ENCODE measurements at regions not wholly inside any gene's neighbourhood (a gene's known extent, or its start where the extent isn't known, plus 50 kb on each side); places are given as distances from the start of the nearest gene placed in this dataset.

DNA sequence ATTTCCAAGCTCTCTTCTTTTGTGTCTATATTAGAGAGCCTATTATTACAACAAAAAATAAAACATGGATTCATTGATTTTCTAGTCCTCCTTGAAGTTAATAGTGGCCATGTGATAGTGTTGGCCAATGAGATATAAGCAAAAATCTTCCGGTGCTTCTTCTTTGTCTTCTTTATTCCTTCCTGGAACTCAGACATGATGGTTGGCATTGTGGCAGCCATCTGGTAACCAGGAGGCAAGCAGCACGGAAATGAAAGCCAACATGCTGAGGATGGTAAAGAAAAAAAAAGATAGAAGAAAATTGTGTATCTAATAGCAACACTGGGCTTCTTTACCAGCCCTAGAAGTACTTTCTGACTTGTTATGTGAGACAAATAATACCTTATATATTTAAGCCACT, 50.8 kb upstream of the SEL1L start:
- H3K4me1 Mint-ChIP-seq, result peaks cover 11% of the 10 kb centered on the region
- no peak overlapping the region for H3K4me3 Mint-ChIP-seq
- H3K36me3 Mint-ChIP-seq (ENCODE audit: low read depth), result no peaks in the 10 kb centered on the region
- no peak for TF ChIP-seq CTCF (conservative IDR thresholded peaks at IDR 0.05)
- peaks cover 7% of the 10 kb centered on the region for H3K9me3 Mint-ChIP-seq
- H3K27me3 Mint-ChIP-seq (ENCODE audit: low read depth), result no peaks in the 10 kb centered on the region
- H3K27ac Mint-ChIP-seq (ENCODE audit: unreplicated experiment), result no peak overlapping the region
- DNase-seq (ENCODE audit: low read depth, low spot score), result no peak

DNA sequence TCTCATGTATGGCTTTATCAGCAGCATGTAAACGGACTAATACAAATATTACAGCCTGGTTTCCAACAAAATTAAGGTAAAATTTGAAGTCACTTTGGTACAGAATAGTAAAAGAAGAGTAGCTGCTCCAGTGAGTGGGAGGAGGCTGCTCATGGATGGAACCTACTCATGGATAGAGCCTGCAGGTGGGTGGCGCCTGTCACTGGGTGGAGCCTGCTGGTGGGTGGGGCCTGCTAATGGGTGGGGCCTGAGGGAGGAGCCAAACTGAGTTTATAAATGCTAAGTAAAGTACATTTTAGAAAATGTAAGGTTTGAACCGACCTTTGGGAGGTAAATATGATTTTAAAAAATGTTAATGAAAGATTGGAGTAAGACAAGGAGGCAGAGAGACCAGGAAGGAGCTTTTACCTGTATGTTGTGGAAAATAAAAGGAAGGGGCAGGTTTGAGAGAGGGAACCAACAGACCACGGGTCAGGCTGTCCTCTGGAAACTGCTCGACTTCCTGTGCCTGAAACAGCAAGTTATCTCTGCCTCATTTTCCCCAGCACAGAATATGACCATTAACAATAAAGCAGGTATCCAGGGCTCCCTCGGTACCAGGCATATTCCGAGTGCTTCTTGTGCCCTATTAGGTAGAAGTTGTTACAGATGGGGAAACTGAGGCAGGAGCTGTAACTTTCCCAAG, 55.9 kb upstream of the SEL1L start:
- DNase-seq (ENCODE audit: low read depth, low spot score), result no peak
- Mint-ChIP-seq H3K27ac (ENCODE audit: unreplicated experiment) (no peak overlapping the region), H3K4me3 (no peak overlapping the region), H3K4me1 (peaks cover 18% of the 10 kb centered on the region), H3K36me3 (ENCODE audit: low read depth) (no peaks in the 10 kb centered on the region), H3K9me3 (peaks cover 2% of the 10 kb centered on the region), H3K27me3 (ENCODE audit: low read depth) (no peaks in the 10 kb centered on the region)
- no peak for TF ChIP-seq CTCF (conservative IDR thresholded peaks at IDR 0.05)

GRCh38 chr14:81591266-81591665, 57.6 kb upstream of the SEL1L start:
- peaks cover 18% of the 10 kb centered on the region for H3K4me1 Mint-ChIP-seq
- no peak overlapping the region for H3K4me3 Mint-ChIP-seq
- no peak for TF ChIP-seq CTCF (conservative IDR thresholded peaks at IDR 0.05)
- H3K27ac Mint-ChIP-seq (ENCODE audit: unreplicated experiment), result no peak overlapping the region
- no peak for DNase-seq (ENCODE audit: low read depth, low spot score)
- no peaks in the 10 kb centered on the region for H3K9me3 Mint-ChIP-seq
- H3K36me3 Mint-ChIP-seq (ENCODE audit: low read depth), result no peaks in the 10 kb centered on the region
- H3K27me3 Mint-ChIP-seq (ENCODE audit: low read depth), result no peaks in the 10 kb centered on the region

- no peaks in the 10 kb centered on the region for H3K36me3 Mint-ChIP-seq (ENCODE audit: low read depth)
- DNase-seq (ENCODE audit: low read depth, low spot score), result peak; percentile 12
Measured at GRCh38 chr14:81594012-81594411, 60.4 kb upstream of the SEL1L start.

DNA sequence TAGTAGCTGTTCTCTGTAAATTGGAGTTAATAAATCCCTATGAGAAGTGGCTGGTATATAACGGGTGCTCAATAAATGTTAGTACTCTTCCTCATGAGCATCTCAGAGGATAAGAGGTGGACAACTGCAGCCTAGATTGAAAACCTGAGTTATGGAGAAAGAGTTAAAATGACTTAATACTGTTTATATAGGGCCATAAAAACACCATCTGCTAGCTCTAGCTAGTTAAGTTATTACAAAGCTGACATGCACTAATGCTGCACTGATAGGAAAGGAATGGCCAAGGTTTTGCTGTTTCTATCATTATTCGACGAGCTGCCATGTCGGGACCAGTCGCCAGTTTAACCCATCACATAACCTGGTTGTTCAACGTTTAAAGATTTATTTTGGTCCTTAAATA, 72.0 kb upstream of the SEL1L start:
- no peak overlapping the region for H3K27ac Mint-ChIP-seq (ENCODE audit: unreplicated experiment)
- no peaks in the 10 kb centered on the region for H3K36me3 Mint-ChIP-seq (ENCODE audit: low read depth)
- no peaks in the 10 kb centered on the region for H3K27me3 Mint-ChIP-seq (ENCODE audit: low read depth)
- DNase-seq (ENCODE audit: low read depth, low spot score), result no peak
- TF ChIP-seq CTCF (conservative IDR thresholded peaks at IDR 0.05), result no peak
- H3K9me3 Mint-ChIP-seq, result no peaks in the 10 kb centered on the region
- H3K4me3 Mint-ChIP-seq, result no peak overlapping the region
- H3K4me1 Mint-ChIP-seq, result peaks cover 3% of the 10 kb centered on the region

More at GRCh38 chr14:81594012-81594411, 60.4 kb upstream of the SEL1L start:
- Mint-ChIP-seq H3K4me1 (peaks cover 7% of the 10 kb centered on the region), H3K27ac (ENCODE audit: unreplicated experiment) (peak overlapping the region; percentile 48), H3K4me3 (no peak overlapping the region), H3K9me3 (no peaks in the 10 kb centered on the region), H3K27me3 (ENCODE audit: low read depth) (no peaks in the 10 kb centered on the region)
- no peak for TF ChIP-seq CTCF (conservative IDR thresholded peaks at IDR 0.05)
